Gastroesophageal sphincter (tissue), 3 donors: ENCODE measurements at regions not wholly inside any gene's neighbourhood (a gene's known extent, or its start where the extent isn't known, plus 50 kb on each side); places are given as distances from the start of the nearest gene placed in this dataset.

Experiments used
- POLR2A ChIP-seq, 2 donors: fragments of 450-650 bp; IDR thresholded peaks; one replicate each; pipeline ENCODE4 v1.6.1; 2017; ENCODE audit warnings: antibody characterized with exemption in 2 of 2, mild to moderate bottlenecking in 2 of 2, moderate library complexity in 1 of 2
- TF ChIP-seq, protein P1 (sequence below), 4 experiments: fragments of 200-600 bp in 2 of 4; fragments of 450-650 bp in 2 of 4; sonication (generic) in 1 of 4; IDR thresholded peaks; one replicate each; pipeline ENCODE4 v1.5.1; 2017 to 2019; ENCODE audit warnings: antibody characterized with exemption in 4 of 4, mild to moderate bottlenecking in 2 of 4, moderate library complexity in 2 of 4

DNA sequence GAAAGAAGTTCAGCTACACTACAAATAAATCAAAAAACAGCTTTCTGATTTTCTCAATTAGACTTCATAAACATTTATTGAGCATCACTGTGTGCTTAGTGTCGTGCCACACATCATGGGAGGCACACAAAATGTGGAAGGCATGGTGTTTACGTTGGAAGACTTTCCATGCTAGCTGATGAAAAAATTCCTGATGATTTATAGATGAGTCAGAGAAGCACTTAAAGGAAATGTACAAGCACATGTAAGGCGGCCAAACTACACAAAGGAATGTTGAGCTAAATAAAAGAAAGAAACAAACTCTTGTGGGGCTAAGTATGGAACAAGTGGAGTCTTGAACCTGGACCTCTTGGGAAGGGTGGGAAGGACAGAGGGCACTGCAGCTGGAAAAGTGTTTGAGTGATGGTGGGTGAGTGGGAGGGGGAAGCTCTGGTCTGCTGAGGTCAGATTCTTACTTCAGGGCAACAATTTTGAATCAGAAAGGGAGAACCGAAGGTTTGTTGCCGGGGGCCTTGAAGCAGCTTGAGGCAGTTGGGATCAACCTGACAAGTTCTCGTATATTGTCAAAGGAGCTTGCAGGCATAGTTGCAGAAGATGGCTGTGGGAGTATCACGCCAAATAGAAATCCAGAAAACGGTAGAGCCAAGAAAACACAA, 66.9 kb downstream of the FOXB1 start:
- TF ChIP-seq, protein P1, sequence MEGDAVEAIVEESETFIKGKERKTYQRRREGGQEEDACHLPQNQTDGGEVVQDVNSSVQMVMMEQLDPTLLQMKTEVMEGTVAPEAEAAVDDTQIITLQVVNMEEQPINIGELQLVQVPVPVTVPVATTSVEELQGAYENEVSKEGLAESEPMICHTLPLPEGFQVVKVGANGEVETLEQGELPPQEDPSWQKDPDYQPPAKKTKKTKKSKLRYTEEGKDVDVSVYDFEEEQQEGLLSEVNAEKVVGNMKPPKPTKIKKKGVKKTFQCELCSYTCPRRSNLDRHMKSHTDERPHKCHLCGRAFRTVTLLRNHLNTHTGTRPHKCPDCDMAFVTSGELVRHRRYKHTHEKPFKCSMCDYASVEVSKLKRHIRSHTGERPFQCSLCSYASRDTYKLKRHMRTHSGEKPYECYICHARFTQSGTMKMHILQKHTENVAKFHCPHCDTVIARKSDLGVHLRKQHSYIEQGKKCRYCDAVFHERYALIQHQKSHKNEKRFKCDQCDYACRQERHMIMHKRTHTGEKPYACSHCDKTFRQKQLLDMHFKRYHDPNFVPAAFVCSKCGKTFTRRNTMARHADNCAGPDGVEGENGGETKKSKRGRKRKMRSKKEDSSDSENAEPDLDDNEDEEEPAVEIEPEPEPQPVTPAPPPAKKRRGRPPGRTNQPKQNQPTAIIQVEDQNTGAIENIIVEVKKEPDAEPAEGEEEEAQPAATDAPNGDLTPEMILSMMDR (IDR thresholded peaks at IDR 0.05) = no peak
- no peak for TF ChIP-seq POLR2A (IDR thresholded peaks at IDR 0.05)
